Activated CD8-positive, alpha-beta memory T cell treated with anti-CD3 and anti-CD28 coated beads for 36 hours (primary cell): ENCODE measurements at regions not wholly inside any gene's neighbourhood (a gene's known extent, or its start where the extent isn't known, plus 50 kb on each side); places are given as distances from the start of the nearest gene placed in this dataset.
"Not testable (repeated sequence)": the region's sequence is repeated elsewhere in the genome, so short reads cannot be mapped to it uniquely, and the experiment has no call there.

Experiments used
- CTCF ChIA-PET: fragments of 350-600 bp; sonication (Branson Sonifier 250); formaldehyde crosslinking; loops from one replicate; lab custom pipeline; 2021; ENCODE audit warnings: antibody characterized with exemption; lab: Charles Lee
- POLR2A ChIA-PET: fragments of 350-600 bp; sonication (Branson Sonifier 250); formaldehyde crosslinking; loops from one replicate; lab custom pipeline; 2021; ENCODE audit warnings: antibody characterized with exemption; lab: Charles Lee

GRCh38 chr17:34054495-34054894 lies 200.6 kb upstream of the CCL2 start:
- POLR2A ChIA-PET, result no interaction called here
- CTCF ChIA-PET, result no interaction called here

GRCh38 chr17:34055606-34056005 lies 199.5 kb upstream of the CCL2 start:
- ChIA-PET POLR2A (no interaction called here), CTCF (no interaction called here)

- CTCF ChIA-PET, result no interaction called here
- POLR2A ChIA-PET, result no interaction called here
Measured at GRCh38 chr17:34059423-34060220, 195.5 kb upstream of the CCL2 start.

- ChIA-PET POLR2A (no interaction called here), CTCF (no interaction called here)
Measured at GRCh38 chr17:34066528-34066927, 188.6 kb upstream of the CCL2 start.

- ChIA-PET POLR2A (no interaction called here), CTCF (no interaction called here)
Measured at GRCh38 chr17:34067011-34067410, 188.1 kb upstream of the CCL2 start.

- CTCF ChIA-PET, result no interaction called here
Measured at GRCh38 chr17:34068571-34068970, 186.5 kb upstream of the CCL2 start.

GRCh38 chr17:34070712-34071111 lies 184.4 kb upstream of the CCL2 start:
- CTCF ChIA-PET, result no interaction called here
- POLR2A ChIA-PET, result no interaction called here

More at GRCh38 chr17:34068571-34068970, 186.5 kb upstream of the CCL2 start:
- POLR2A ChIA-PET, result no interaction called here

GRCh38 chr17:34071886-34072420 lies 183.1 kb upstream of the CCL2 start:
- CTCF ChIA-PET, result no interaction called here
- POLR2A ChIA-PET, result no interaction called here

- ChIA-PET CTCF (no interaction called here), POLR2A (no interaction called here)
Measured at GRCh38 chr17:34075076-34075475, 180.0 kb upstream of the CCL2 start.

- CTCF ChIA-PET, result no interaction called here
- POLR2A ChIA-PET, result no interaction called here
Measured at GRCh38 chr17:34076743-34077631, 178.1 kb upstream of the CCL2 start.

GRCh38 chr17:34081269-34081668 lies 173.8 kb upstream of the CCL2 start:
- CTCF ChIA-PET, result interaction anchor here (1.8 kb wide), 1 partner anchor 64 kb away, joined by 3 read pairs; no protein-coding TSS in a partner anchor
- POLR2A ChIA-PET, result no interaction called here

GRCh38 chr17:34082404-34082803 lies 172.7 kb upstream of the CCL2 start:
- CTCF ChIA-PET, result no interaction called here
- POLR2A ChIA-PET, result no interaction called here

- POLR2A ChIA-PET, CTCF ChIA-PET: not testable (repeated sequence)
Measured at GRCh38 chr17:34089042-34089441, 166.0 kb upstream of the CCL2 start.

- ChIA-PET CTCF (no interaction called here), POLR2A (no interaction called here)
Measured at GRCh38 chr17:34090593-34090992, 164.5 kb upstream of the CCL2 start.

GRCh38 chr17:34091975-34092374 lies 163.1 kb upstream of the CCL2 start:
- POLR2A ChIA-PET, result no interaction called here
- CTCF ChIA-PET, result no interaction called here

- ChIA-PET CTCF (no interaction called here), POLR2A (no interaction called here)
Measured at GRCh38 chr17:34095106-34095505, 160.0 kb upstream of the CCL2 start.

- POLR2A ChIA-PET, result no interaction called here
- CTCF ChIA-PET, result no interaction called here
Measured at GRCh38 chr17:34098699-34099098, 156.4 kb upstream of the CCL2 start.

GRCh38 chr17:34099859-34100515 lies 155.1 kb upstream of the CCL2 start:
- CTCF ChIA-PET, result no interaction called here
- POLR2A ChIA-PET, result no interaction called here

GRCh38 chr17:34107019-34107418 lies 148.1 kb upstream of the CCL2 start:
- ChIA-PET CTCF (no interaction called here), POLR2A (no interaction called here)

- ChIA-PET POLR2A (no interaction called here), CTCF (no interaction called here)
Measured at GRCh38 chr17:34110315-34110714, 144.8 kb upstream of the CCL2 start.
